ENCODE measurements at regions not wholly inside any gene's neighbourhood (a gene's known extent, or its start where the extent isn't known, plus 50 kb on each side); places are given as distances from the start of the nearest gene placed in this dataset.

GRCh38 chr13:65293530-65294198, 1936.5 kb downstream of the PCDH9 start:
- TF ChIP-seq POLR2AphosphoS5 (IDR thresholded peaks at IDR 0.05; ENCODE audit: low read length) (no peak), IKZF2 (IDR thresholded peaks at IDR 0.05) (no peak), KDM1A (IDR thresholded peaks at IDR 0.05; ENCODE audit: borderline replicate concordance) (no peak), CTCF (IDR thresholded peaks at IDR 0.05 in 2 of 3, conservative IDR thresholded peaks at IDR 0.05 in 1 of 3; ENCODE audit: control insufficient read depth in 2 of 3, extremely low read depth in 1 of 3, insufficient read depth in 1 of 3, low read depth in 3 of 3, low read length in 3 of 3) (no peak), IRF3 (IDR thresholded peaks at IDR 0.05) (no peak), CREM (IDR thresholded peaks at IDR 0.05; ENCODE audit: low read depth) (no peak), KAT2A (conservative IDR thresholded peaks at IDR 0.05; ENCODE audit: control insufficient read depth, low read depth, low read length) (no peak), CHD2 (IDR thresholded peaks at IDR 0.05; ENCODE audit: borderline replicate concordance, low read depth, low read length) (no peak), MYC (IDR thresholded peaks at IDR 0.05; ENCODE audit: insufficient read depth, insufficient read length, insufficient replicate concordance, low read length, severe bottlenecking) (no peak), USF2 (IDR thresholded peaks at IDR 0.05; ENCODE audit: borderline replicate concordance, low read depth, low read length) (no peak), NR2C1 (IDR thresholded peaks at IDR 0.05) (no peak)
